Adrenal gland (tissue), 9 donors: ENCODE measurements at regions not wholly inside any gene's neighbourhood (a gene's known extent, or its start where the extent isn't known, plus 50 kb on each side); places are given as distances from the start of the nearest gene placed in this dataset.

Experiments used
- DNase-seq, 7 donors: peaks; one replicate each; pipeline ENCODE4 v3.0.0-alpha.2; 2019 to 2020
- H3K27ac ChIP-seq, 5 donors: fragments of 200-600 bp; sonication (generic) in 4 of 5; 1 replicate in 3 of 5; 2 replicates in 2 of 5; pipeline versions ENCODE4 v1.5.1 to v1.8.0; 2016 to 2020; ENCODE audit warnings: mild to moderate bottlenecking in 1 of 5
- H3K27me3 ChIP-seq: fragments of 200-600 bp; 2 replicates; pipeline ENCODE4 v1.8.0; 2021
- H3K36me3 ChIP-seq, 2 donors: fragments of 200-600 bp; replicated peaks in 1 of 2; 1 replicate in 1 of 2; 2 replicates in 1 of 2; pipeline versions ENCODE4 v1.5.1 to v1.8.0; 2018 to 2022
- H3K4me1 ChIP-seq, 2 donors: fragments of 200-600 bp; replicated peaks in 1 of 2; 1 replicate in 1 of 2; 2 replicates in 1 of 2; pipeline versions ENCODE4 v1.5.1 to v1.8.0; 2018 to 2021
- H3K4me3 ChIP-seq, 4 donors: fragments of 200-600 bp; sonication (generic) in 3 of 4; one replicate each; pipeline ENCODE4 v1.5.1; 2016 to 2018
- H3K9me3 ChIP-seq, 3 donors: fragments of 200-600 bp; sonication (generic) in 1 of 3; replicated peaks in 1 of 3; 1 replicate in 2 of 3; 2 replicates in 1 of 3; pipeline versions ENCODE4 v1.5.1 to v1.8.0; 2016 to 2021
- POLR2A ChIP-seq, 2 donors: fragments of 450-650 bp; IDR thresholded peaks; one replicate each; pipeline ENCODE4 v1.6.1; 2017; ENCODE audit warnings: antibody characterized with exemption in 2 of 2, mild to moderate bottlenecking in 2 of 2, moderate library complexity in 1 of 2
- WGBS, 4 donors: extraction: QIAGEN DNeasy Blood & Tissue Kit in 2 of 4; methylation state at CpG; one replicate each; pipeline versions ENCODE4 v1.1.5 to v1.1.7; 2013 to 2017; 5-methylcytosine and 5-hydroxymethylcytosine counted together
- intact Hi-C, 2 donors: fragments of 100-400 bp; cut with DNase I; formaldehyde crosslinking; loops; one replicate each; pipeline versions ENCODE4 v1.14.1 to v1.15.0; 2022 to 2023
- TF ChIP-seq, protein P1 (sequence below), 6 experiments: fragments of 450-650 bp in 4 of 6; fragments of 200-600 bp in 2 of 6; sonication (generic) in 1 of 6; IDR thresholded peaks; 1 replicate in 5 of 6; 2 replicates in 1 of 6; pipeline versions ENCODE4 v1.5.1 to v1.8.0; 2016 to 2021; ENCODE audit warnings: antibody characterized with exemption in 6 of 6, mild to moderate bottlenecking in 2 of 6, moderate library complexity in 1 of 6
- donor health status: healthy with polysubstance abuse.
- donor health status: Bipolar disorder and iron deficiency.
- donor health status: DM: yes; HTN: yes; CAD: no.
- donor health status: DM: no; HTN: no; CAD: no.
- donor health status: DM: no; HTN: no; CAD: no.

DNA sequence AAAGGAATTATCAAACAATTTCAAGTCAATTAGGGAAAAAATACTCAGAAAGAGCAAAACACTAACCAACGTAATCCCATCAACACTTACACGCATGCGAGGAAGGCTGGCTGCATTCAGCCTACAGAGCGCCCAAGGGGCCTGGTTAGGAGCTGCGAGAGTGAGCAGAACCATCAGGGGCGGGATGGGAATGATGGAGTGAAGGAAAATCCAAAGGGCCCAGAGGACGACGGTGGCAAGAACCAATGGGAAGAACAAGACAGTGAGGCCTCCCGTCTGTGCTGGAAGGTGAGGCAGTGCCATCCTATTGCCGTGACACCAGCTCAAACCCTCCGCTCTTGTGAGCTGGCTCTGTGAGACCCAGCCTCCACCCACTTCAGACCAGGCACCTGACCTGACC, 253.0 kb downstream of the IRS2 start:
- no peak overlapping the region for H3K4me3 ChIP-seq
- intact Hi-C loops = no loop called here
- WGBS, 4 donors = 89 to 97% (median 96%) methylated on average over 11 of the region's 11 CpGs
- no peaks in the 10 kb centered on the region for H3K27me3 ChIP-seq
- H3K4me1 ChIP-seq = no peaks in the 10 kb centered on the region
- no peak overlapping the region for H3K27ac ChIP-seq
- H3K36me3 ChIP-seq = no peaks in the 10 kb centered on the region
- no peaks in the 10 kb centered on the region for H3K9me3 ChIP-seq
- TF ChIP-seq, protein P1, sequence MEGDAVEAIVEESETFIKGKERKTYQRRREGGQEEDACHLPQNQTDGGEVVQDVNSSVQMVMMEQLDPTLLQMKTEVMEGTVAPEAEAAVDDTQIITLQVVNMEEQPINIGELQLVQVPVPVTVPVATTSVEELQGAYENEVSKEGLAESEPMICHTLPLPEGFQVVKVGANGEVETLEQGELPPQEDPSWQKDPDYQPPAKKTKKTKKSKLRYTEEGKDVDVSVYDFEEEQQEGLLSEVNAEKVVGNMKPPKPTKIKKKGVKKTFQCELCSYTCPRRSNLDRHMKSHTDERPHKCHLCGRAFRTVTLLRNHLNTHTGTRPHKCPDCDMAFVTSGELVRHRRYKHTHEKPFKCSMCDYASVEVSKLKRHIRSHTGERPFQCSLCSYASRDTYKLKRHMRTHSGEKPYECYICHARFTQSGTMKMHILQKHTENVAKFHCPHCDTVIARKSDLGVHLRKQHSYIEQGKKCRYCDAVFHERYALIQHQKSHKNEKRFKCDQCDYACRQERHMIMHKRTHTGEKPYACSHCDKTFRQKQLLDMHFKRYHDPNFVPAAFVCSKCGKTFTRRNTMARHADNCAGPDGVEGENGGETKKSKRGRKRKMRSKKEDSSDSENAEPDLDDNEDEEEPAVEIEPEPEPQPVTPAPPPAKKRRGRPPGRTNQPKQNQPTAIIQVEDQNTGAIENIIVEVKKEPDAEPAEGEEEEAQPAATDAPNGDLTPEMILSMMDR (IDR thresholded peaks at IDR 0.05) = no peak
- TF ChIP-seq POLR2A (IDR thresholded peaks at IDR 0.05) = no peak
- DNase-seq = no peak

DNA sequence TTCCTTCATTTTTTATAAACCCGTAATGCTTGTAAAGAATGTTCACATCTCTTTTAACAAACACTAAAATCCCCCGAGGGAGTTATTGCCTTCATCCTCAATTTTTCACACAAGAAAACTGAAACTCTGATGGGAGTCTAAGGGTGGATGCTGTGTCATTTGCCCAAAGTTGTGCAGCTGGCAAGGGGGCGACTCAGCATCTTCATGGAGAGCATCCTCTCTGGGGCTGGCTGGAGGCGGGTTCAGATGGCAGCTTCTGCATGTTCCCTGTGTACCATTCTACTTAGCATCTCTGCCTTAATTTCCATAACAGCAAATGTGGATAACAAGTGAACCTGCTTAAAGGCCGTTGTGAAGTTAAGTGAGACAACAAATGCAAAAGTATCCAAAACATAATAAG, 256.4 kb downstream of the IRS2 start:
- Histone ChIP-seq H3K36me3 (no peaks in the 10 kb centered on the region), H3K4me1 (no peaks in the 10 kb centered on the region), H3K27ac (no peak overlapping the region), H3K9me3 (no peaks in the 10 kb centered on the region), H3K27me3 (no peaks in the 10 kb centered on the region), H3K4me3 (no peak overlapping the region)
- intact Hi-C loops = no loop called here
- DNase-seq = no peak
- TF ChIP-seq, protein P1 (IDR thresholded peaks at IDR 0.05) = no peak
- no peak for TF ChIP-seq POLR2A (IDR thresholded peaks at IDR 0.05)
- 89 to 95% (median 92%) methylated on average over 5 of the region's 5 CpGs for WGBS, 4 donors

DNA sequence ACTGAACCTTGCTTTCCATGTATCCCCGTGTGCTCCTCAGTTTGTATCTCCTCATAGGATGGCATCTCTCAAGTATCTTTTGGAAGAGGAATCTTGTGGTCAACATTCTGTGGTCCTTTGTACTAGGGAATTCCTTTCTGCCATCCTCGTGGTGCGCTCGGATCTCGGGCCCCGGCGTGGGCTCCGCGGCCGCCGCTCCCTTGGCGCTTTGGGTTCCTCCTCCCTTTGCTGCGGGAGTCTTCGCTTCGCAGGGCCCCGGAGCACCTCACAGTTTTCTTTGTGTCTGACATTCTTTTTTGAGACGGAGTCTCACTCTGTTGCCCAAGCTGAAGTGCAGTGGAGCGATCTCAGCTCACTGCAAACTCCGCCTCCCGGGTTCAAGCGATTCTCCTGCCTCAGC, 264.7 kb downstream of the IRS2 start:
- Histone ChIP-seq H3K27me3 (no peaks in the 10 kb centered on the region), H3K27ac (no peak overlapping the region), H3K36me3 (no peaks in the 10 kb centered on the region), H3K4me3 (no peak overlapping the region), H3K9me3 (no peaks in the 10 kb centered on the region), H3K4me1 (peaks cover 0 to 5% of the 10 kb centered on the region in 2 donors)
- TF ChIP-seq, protein P1 (IDR thresholded peaks at IDR 0.05) = no peak
- TF ChIP-seq POLR2A (IDR thresholded peaks at IDR 0.05) = no peak
- DNase-seq = no peak
- 96 to 98% (median 97%) methylated on average over 21 of the region's 21 CpGs for WGBS, 4 donors
- intact Hi-C loops = no loop called here

DNA sequence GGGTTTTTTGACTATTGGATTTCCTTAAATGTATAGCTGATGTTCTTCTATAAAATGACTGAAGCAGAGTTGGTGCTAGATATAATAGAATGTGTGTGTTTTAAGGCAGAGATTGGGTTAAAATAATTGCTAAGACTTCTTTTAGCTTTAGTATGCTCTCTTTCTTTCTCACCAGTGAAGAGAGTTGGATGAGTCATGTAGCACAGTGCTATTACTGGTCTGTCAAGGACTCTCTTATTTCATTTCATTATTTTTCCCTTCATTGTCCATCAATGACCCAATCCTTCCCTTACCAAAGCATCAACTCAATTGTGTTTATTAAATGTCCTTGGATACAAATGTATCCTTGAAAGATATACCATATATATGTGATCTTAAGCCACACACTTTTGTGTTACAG, 268.9 kb downstream of the IRS2 start:
- Histone ChIP-seq H3K4me3 (no peak overlapping the region), H3K27ac (no peak overlapping the region), H3K9me3 (no peaks in the 10 kb centered on the region), H3K36me3 (no peaks in the 10 kb centered on the region), H3K27me3 (no peaks in the 10 kb centered on the region), H3K4me1 (peaks cover 0 to 5% of the 10 kb centered on the region in 2 donors)
- intact Hi-C loops = no loop called here
- no peak for DNase-seq
- TF ChIP-seq, protein P1 (IDR thresholded peaks at IDR 0.05) = no peak
- no peak for TF ChIP-seq POLR2A (IDR thresholded peaks at IDR 0.05)
